Endothelial cell of umbilical vein (primary cell): ENCODE measurements at regions not wholly inside any gene's neighbourhood (a gene's known extent, or its start where the extent isn't known, plus 50 kb on each side); places are given as distances from the start of the nearest gene placed in this dataset.

ENCODE experiments used
- EZH2 ChIP-seq: IDR thresholded peaks from 2 replicates; pipeline ENCODE4 v1.6.1; 2012; ENCODE audit warnings: borderline replicate concordance, low read depth, mild to moderate bottlenecking, moderate library complexity, low read length, inconsistent platforms; ENCODE audit not compliant: severe bottlenecking
- FOS ChIP-seq: IDR thresholded peaks from 2 replicates; pipeline ENCODE4 v1.6.1; 2011; ENCODE audit warnings: mild to moderate bottlenecking, low read length, moderate library complexity, borderline replicate concordance; ENCODE audit not compliant: insufficient read depth
- JUN ChIP-seq: IDR thresholded peaks from 2 replicates; pipeline ENCODE4 v1.6.1; 2011; ENCODE audit warnings: borderline replicate concordance, low read depth; ENCODE audit not compliant: insufficient read length, insufficient read depth
- POLR2A ChIP-seq: IDR thresholded peaks from 2 replicates; pipeline ENCODE4 v1.6.1; 2012; ENCODE audit warnings: low read depth, mild to moderate bottlenecking, control low read depth, low read length
- POLR2AphosphoS5 ChIP-seq: IDR thresholded peaks from 2 replicates; pipeline ENCODE4 v1.6.1; 2012; ENCODE audit warnings: low read depth, mild to moderate bottlenecking, control low read depth, low read length, moderate library complexity; ENCODE audit not compliant: insufficient read depth
- TF ChIP-seq, protein P1 (sequence below), 2 donors: IDR thresholded peaks; 1 replicate in 1 of 2; 2 replicates in 1 of 2; pipeline ENCODE4 v1.5.1; 2011; ENCODE audit warnings: low read length in 2 of 2, mild to moderate bottlenecking in 2 of 2, moderate library complexity in 2 of 2, control low read depth in 1 of 2, inconsistent platforms in 1 of 2, low read depth in 1 of 2; ENCODE audit not compliant: insufficient read depth in 1 of 2; ENCODE audit errors: extremely low read depth in 1 of 2
- TF ChIP-seq, protein P2 (sequence below): IDR thresholded peaks from 2 replicates; pipeline ENCODE4 v1.6.1; 2011; ENCODE audit not compliant: insufficient read depth, insufficient read length

GRCh38 chr9:99737649-99738048 is 84.0 kb upstream of the NR4A3 start:
- TF ChIP-seq, protein P1, sequence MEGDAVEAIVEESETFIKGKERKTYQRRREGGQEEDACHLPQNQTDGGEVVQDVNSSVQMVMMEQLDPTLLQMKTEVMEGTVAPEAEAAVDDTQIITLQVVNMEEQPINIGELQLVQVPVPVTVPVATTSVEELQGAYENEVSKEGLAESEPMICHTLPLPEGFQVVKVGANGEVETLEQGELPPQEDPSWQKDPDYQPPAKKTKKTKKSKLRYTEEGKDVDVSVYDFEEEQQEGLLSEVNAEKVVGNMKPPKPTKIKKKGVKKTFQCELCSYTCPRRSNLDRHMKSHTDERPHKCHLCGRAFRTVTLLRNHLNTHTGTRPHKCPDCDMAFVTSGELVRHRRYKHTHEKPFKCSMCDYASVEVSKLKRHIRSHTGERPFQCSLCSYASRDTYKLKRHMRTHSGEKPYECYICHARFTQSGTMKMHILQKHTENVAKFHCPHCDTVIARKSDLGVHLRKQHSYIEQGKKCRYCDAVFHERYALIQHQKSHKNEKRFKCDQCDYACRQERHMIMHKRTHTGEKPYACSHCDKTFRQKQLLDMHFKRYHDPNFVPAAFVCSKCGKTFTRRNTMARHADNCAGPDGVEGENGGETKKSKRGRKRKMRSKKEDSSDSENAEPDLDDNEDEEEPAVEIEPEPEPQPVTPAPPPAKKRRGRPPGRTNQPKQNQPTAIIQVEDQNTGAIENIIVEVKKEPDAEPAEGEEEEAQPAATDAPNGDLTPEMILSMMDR (IDR thresholded peaks at IDR 0.05; ENCODE audit: extremely low read depth in 1 of 2, insufficient read depth in 1 of 2, low read depth in 1 of 2, low read length in 2 of 2), result no peak
- TF ChIP-seq FOS (no peak), POLR2AphosphoS5 (no peak), POLR2A (no peak), EZH2 (no peak), JUN (no peak)
- TF ChIP-seq, protein P2, sequence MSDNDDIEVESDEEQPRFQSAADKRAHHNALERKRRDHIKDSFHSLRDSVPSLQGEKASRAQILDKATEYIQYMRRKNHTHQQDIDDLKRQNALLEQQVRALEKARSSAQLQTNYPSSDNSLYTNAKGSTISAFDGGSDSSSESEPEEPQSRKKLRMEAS, result no peak
